H9 (cell line): ENCODE measurements at regions not wholly inside any gene's neighbourhood (a gene's known extent, or its start where the extent isn't known, plus 50 kb on each side); places are given as distances from the start of the nearest gene placed in this dataset.

Experiments used
- DNase-seq: peaks from one replicate; pipeline ENCODE4 v3.0.0-alpha.2; 2017
- H2AFZ ChIP-seq: one replicate; pipeline ENCODE4 v1.6.1; 2013; ENCODE audit warnings: mild to moderate bottlenecking, low read length, control low read depth, moderate library complexity
- H2AK5ac ChIP-seq: 2 replicates; pipeline ENCODE4 v1.6.1; 2013; ENCODE audit warnings: low read length, control low read depth, mixed read lengths; ENCODE audit not compliant: insufficient read length
- H2BK120ac ChIP-seq: one replicate; pipeline ENCODE4 v1.6.1; 2013; ENCODE audit warnings: low read depth, mild to moderate bottlenecking, low read length, control low read depth, inconsistent platforms; ENCODE audit not compliant: poor library complexity, severe bottlenecking
- H2BK12ac ChIP-seq: 2 replicates; pipeline ENCODE4 v1.6.1; 2013; ENCODE audit warnings: low read length, control low read depth, mixed read lengths, low read depth; ENCODE audit not compliant: insufficient read length
- H2BK15ac ChIP-seq: 2 replicates; pipeline ENCODE4 v1.6.1; 2013; ENCODE audit warnings: low read depth, low read length, control low read depth
- H2BK20ac ChIP-seq: one replicate; pipeline ENCODE4 v1.6.1; 2013; ENCODE audit warnings: low read depth, mild to moderate bottlenecking, low read length, control low read depth, inconsistent platforms; ENCODE audit not compliant: poor library complexity, severe bottlenecking
- H2BK5ac ChIP-seq: 2 replicates; pipeline ENCODE4 v1.6.1; 2013; ENCODE audit warnings: low read length, control low read depth, mixed read lengths; ENCODE audit not compliant: insufficient read length
- H3K14ac ChIP-seq: 2 replicates; pipeline ENCODE4 v1.6.1; 2013; ENCODE audit warnings: low read length, control low read depth; ENCODE audit not compliant: insufficient read depth
- H3K18ac ChIP-seq: 2 replicates; pipeline ENCODE4 v1.6.1; 2013; ENCODE audit warnings: low read depth, mild to moderate bottlenecking, mixed read lengths, low read length, control low read depth; ENCODE audit not compliant: insufficient read length
- H3K23ac ChIP-seq: 2 replicates; pipeline ENCODE4 v1.6.1; 2013; ENCODE audit warnings: low read length, control low read depth, mixed read lengths, low read depth; ENCODE audit not compliant: insufficient read length
- H3K23me2 ChIP-seq: 2 replicates; pipeline ENCODE4 v1.6.1; 2013; ENCODE audit warnings: low read depth, mild to moderate bottlenecking, mixed read lengths, low read length, control low read depth; ENCODE audit not compliant: insufficient read length, poor library complexity, severe bottlenecking
- H3K27ac ChIP-seq: 2 replicates; pipeline ENCODE4 v1.5.1; 2013; ENCODE audit warnings: low read length, control low read depth, mixed read lengths, low read depth; ENCODE audit not compliant: insufficient read length
- H3K27me3 ChIP-seq: 2 replicates; pipeline ENCODE4 v1.6.1; 2013; ENCODE audit warnings: low read length, control low read depth, inconsistent platforms; ENCODE audit not compliant: insufficient read depth
- H3K4ac ChIP-seq: 2 replicates; pipeline ENCODE4 v1.6.1; 2013; ENCODE audit warnings: low read depth, mild to moderate bottlenecking, control low read depth, inconsistent platforms, low read length, moderate library complexity
- H3K4me1 ChIP-seq: 2 replicates; pipeline ENCODE4 v1.6.1; 2013; ENCODE audit warnings: low read length, control low read depth, inconsistent platforms; ENCODE audit not compliant: insufficient read depth
- H3K4me2 ChIP-seq: 2 replicates; pipeline ENCODE4 v1.6.1; 2013; ENCODE audit warnings: low read length, control low read depth, mixed read lengths; ENCODE audit not compliant: insufficient read length, insufficient read depth
- H3K56ac ChIP-seq: 2 replicates; pipeline ENCODE4 v1.6.1; 2013; ENCODE audit warnings: low read depth, mild to moderate bottlenecking, mixed read lengths, low read length, control low read depth; ENCODE audit not compliant: insufficient read length
- H3K79me1 ChIP-seq: 2 replicates; pipeline ENCODE4 v1.6.1; 2013; ENCODE audit warnings: low read depth, mild to moderate bottlenecking, moderate library complexity, low read length, control low read depth, inconsistent platforms; ENCODE audit not compliant: insufficient read depth, poor library complexity, severe bottlenecking
- H3K79me2 ChIP-seq: 2 replicates; pipeline ENCODE4 v1.6.1; 2013; ENCODE audit warnings: low read length, control low read depth, inconsistent platforms; ENCODE audit not compliant: insufficient read depth
- H3K9ac ChIP-seq: 2 replicates; pipeline ENCODE4 v1.6.1; 2013; ENCODE audit warnings: low read length, control low read depth, mixed read lengths; ENCODE audit not compliant: insufficient read length; ENCODE audit errors: extremely low read depth
- H3K9me3 ChIP-seq: one replicate; pipeline ENCODE4 v1.6.1; 2013; ENCODE audit warnings: low read depth, low read length, inconsistent platforms; ENCODE audit not compliant: control insufficient read depth
- H3T11ph ChIP-seq: one replicate; pipeline ENCODE4 v1.6.1; 2013; ENCODE audit warnings: mild to moderate bottlenecking, low read length, control low read depth, inconsistent platforms
- H4K20me1 ChIP-seq: one replicate; pipeline ENCODE4 v1.6.1; 2013; ENCODE audit not compliant: control insufficient read depth, insufficient read length, insufficient read depth
- H4K5ac ChIP-seq: 2 replicates; pipeline ENCODE4 v1.6.1; 2013; ENCODE audit warnings: low read depth, mild to moderate bottlenecking, mixed read lengths, low read length, control low read depth; ENCODE audit not compliant: insufficient read length
- H4K8ac ChIP-seq: replicated peaks from 2 replicates; pipeline ENCODE4 v1.6.1; 2013; ENCODE audit warnings: low read length, control low read depth, mixed read lengths, low read depth; ENCODE audit not compliant: insufficient read length
- H4K91ac ChIP-seq: 2 replicates; pipeline ENCODE4 v1.6.1; 2013; ENCODE audit warnings: low read depth, mild to moderate bottlenecking, moderate library complexity, mixed read lengths, low read length, control low read depth; ENCODE audit not compliant: insufficient read length
- H3K27ac Mint-ChIP-seq, 3 experiments: 2 replicates in 2 of 3; 3 replicates in 1 of 3; pipeline ENCODE4 v1.8.0; 2020 to 2021; ENCODE audit warnings: mixed read lengths in 3 of 3, mild to moderate bottlenecking in 1 of 3, moderate library complexity in 1 of 3
- H3K27me3 Mint-ChIP-seq: 2 replicates; pipeline ENCODE4 v1.8.0; 2021; ENCODE audit warnings: low read depth, mild to moderate bottlenecking, moderate library complexity, mixed read lengths
- H3K36me3 Mint-ChIP-seq, 3 experiments: 2 replicates in 2 of 3; 3 replicates in 1 of 3; pipeline ENCODE4 v1.8.0; 2020 to 2021; ENCODE audit warnings: low read depth in 3 of 3, mixed read lengths in 3 of 3; ENCODE audit not compliant: insufficient read depth in 1 of 3
- H3K4me1 Mint-ChIP-seq, 2 experiments: 2 replicates each; pipeline ENCODE4 v1.8.0; 2020; ENCODE audit warnings: mixed read lengths in 2 of 2
- H3K4me3 Mint-ChIP-seq, 2 experiments: 2 replicates in 1 of 2; 3 replicates in 1 of 2; pipeline ENCODE4 v1.8.0; 2020 to 2021; ENCODE audit warnings: mild to moderate bottlenecking in 2 of 2, mixed read lengths in 2 of 2, moderate library complexity in 1 of 2
- H3K9me3 Mint-ChIP-seq, 2 experiments: 2 replicates in 1 of 2; 3 replicates in 1 of 2; pipeline ENCODE4 v1.8.0; 2020; ENCODE audit warnings: mild to moderate bottlenecking in 2 of 2, mixed read lengths in 2 of 2, moderate library complexity in 1 of 2
- CTCF ChIP-seq: fragments of 200-600 bp; sonication (generic); conservative IDR thresholded peaks from 3 replicates; pipeline ENCODE4 v1.8.0; 2021; ENCODE audit warnings: antibody characterized with exemption, mild to moderate bottlenecking
- WGBS: extraction: QIAGEN DNeasy Blood & Tissue Kit; methylation state at CpG from one replicate; pipeline ENCODE4 v1.1.7; 2013; ENCODE audit warnings: missing lambda C conversion rate, low lambda C conversion rate, mixed read lengths; ENCODE audit not compliant: insufficient read length; ENCODE audit errors: extremely low coverage; 5-methylcytosine and 5-hydroxymethylcytosine counted together

DNA sequence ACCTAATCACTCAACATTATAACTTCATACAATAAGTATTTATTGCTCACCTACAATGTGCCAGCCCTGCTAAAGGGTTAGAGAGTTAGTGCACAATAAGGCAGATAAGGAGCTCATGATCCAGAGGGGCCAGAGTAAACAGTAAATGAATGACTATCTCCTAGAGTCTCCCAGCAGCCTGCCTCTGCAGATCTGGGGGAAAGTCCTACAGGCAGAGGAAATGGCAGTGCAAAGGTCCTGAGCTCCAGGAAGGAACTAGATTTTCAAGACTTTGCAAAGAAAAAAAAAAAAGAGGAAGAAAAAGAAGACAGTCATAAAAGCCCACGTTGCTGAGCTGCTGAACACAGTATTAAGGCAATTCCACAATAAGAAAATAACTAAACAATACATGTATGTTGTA, 160.1 kb downstream of the SIM1 start:
- Histone ChIP-seq H3K56ac (no peak overlapping the region), H4K91ac (no peak overlapping the region), H3K4ac (no peak overlapping the region), H2AK5ac (no peak overlapping the region), H3K27ac (no peak overlapping the region), H4K8ac (no peak overlapping the region), H4K5ac (no peak overlapping the region), H3K9me3 (no peaks in the 10 kb centered on the region), H3K27me3 (no peaks in the 10 kb centered on the region), H2BK120ac (no peak overlapping the region), H3K79me2 (no peaks in the 10 kb centered on the region), H2BK12ac (no peak overlapping the region), H2AFZ (no peak overlapping the region), H3K4me2 (no peak overlapping the region), H3K14ac (no peak overlapping the region), H2BK20ac (no peak overlapping the region), H3K79me1 (no peaks in the 10 kb centered on the region), H3K23ac (no peak overlapping the region), H4K20me1 (no peaks in the 10 kb centered on the region), H2BK5ac (no peak overlapping the region), H3K9ac (no peak overlapping the region), H2BK15ac (no peak overlapping the region), H3K4me1 (peaks cover 2% of the 10 kb centered on the region; the same call in 1 of the 2 replicates), H3K23me2 (no peaks in the 10 kb centered on the region), H3K18ac (no peak overlapping the region), H3T11ph (no peak overlapping the region)
- Mint-ChIP-seq H3K4me1 (peaks cover 23 to 38% of the 10 kb centered on the region in 2 experiments), H3K36me3 (no peaks in the 10 kb centered on the region), H3K27me3 (no peaks in the 10 kb centered on the region), H3K9me3 (no peaks in the 10 kb centered on the region), H3K4me3 (no peak overlapping the region), H3K27ac (no peak overlapping the region)
- DNase-seq: no peak
- TF ChIP-seq CTCF: no peak
- no CpG with 5 or more reads among the region's 1 CpG for WGBS
